ENCODE measurements at regions not wholly inside any gene's neighbourhood (a gene's known extent, or its start where the extent isn't known, plus 50 kb on each side); places are given as distances from the start of the nearest gene placed in this dataset.
A peak's percentile ranks its signal among the peaks of the same experiment; 100 is the strongest.

- Histone ChIP-seq H3K9me3 (no peaks in the 10 kb centered on the region), H3K36me3 (no peaks in the 10 kb centered on the region), H3K27me3 (no peaks in the 10 kb centered on the region), H3K4me1 (no peaks in the 10 kb centered on the region), H3K4me3 (no peak overlapping the region), H3K27ac (replicated peaks in 1 of 4) (no peak overlapping the region)
- intact Hi-C loops (cut with DNase I), result no loop called here
- TF ChIP-seq EP300 (IDR thresholded peaks at IDR 0.05), result no peak
- no peak for TF ChIP-seq CTCF (IDR thresholded peaks at IDR 0.05)
- TF ChIP-seq POLR2A (IDR thresholded peaks at IDR 0.05; ENCODE audit: low read depth), result no peak
- TF ChIP-seq POLR2AphosphoS5 (IDR thresholded peaks at IDR 0.05), result no peak
- WGBS, result 41% methylated on average over 1 of the region's 1 CpG
- no peak for DNase-seq (ENCODE audit: extremely low spot score)
These were observed 81.1 kb upstream of the GRAMD2B start for GRCh38 chr5:126341906-126342630.

- Histone ChIP-seq H3K27me3 (no peaks in the 10 kb centered on the region), H3K36me3 (no peaks in the 10 kb centered on the region), H3K9me3 (no peaks in the 10 kb centered on the region), H3K4me1 (peaks cover 0 to 8% (median 1%) of the 10 kb centered on the region in 4 donors), H3K27ac (replicated peaks in 1 of 4) (no peak overlapping the region), H3K4me3 (no peak overlapping the region)
- intact Hi-C loops (cut with DNase I), result no loop called here
- no peak for DNase-seq (ENCODE audit: extremely low spot score)
- no peak for TF ChIP-seq EP300 (IDR thresholded peaks at IDR 0.05)
- TF ChIP-seq POLR2A (IDR thresholded peaks at IDR 0.05; ENCODE audit: low read depth), result no peak
- no peak for TF ChIP-seq POLR2AphosphoS5 (IDR thresholded peaks at IDR 0.05)
- TF ChIP-seq CTCF (IDR thresholded peaks at IDR 0.05), result no peak
- WGBS, result 66% methylated on average over 3 of the region's 3 CpGs
These were observed 74.2 kb upstream of the GRAMD2B start for GRCh38 chr5:126348855-126349635.

DNA sequence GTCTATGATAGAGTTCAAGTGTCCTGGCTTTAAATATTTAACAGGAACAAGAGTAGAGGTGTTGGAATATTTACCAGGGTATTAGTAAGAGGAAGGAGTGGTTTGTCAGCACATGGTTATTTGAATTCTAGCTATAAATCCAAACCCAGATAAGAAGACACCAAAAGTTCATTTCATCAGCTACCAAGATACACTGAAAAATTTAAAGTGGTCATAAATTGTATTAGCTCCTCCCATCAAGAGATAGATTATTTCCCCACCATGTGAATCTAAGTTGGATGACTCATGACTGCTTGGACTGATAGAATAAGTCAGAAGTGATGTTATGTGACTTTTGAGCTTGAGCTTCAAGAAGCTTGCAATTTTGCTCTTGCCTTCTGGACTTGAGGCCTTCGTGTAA, 72.1 kb upstream of the GRAMD2B start:
- intact Hi-C loops (cut with DNase I), result loop anchor here (5.0 kb wide), 1 partner anchor 141 kb away; no protein-coding TSS in a partner anchor
- no peaks in the 10 kb centered on the region for H3K27me3 ChIP-seq
- H3K36me3 ChIP-seq, result no peaks in the 10 kb centered on the region
- no peak for DNase-seq (ENCODE audit: extremely low spot score)
- H3K9me3 ChIP-seq, result no peaks in the 10 kb centered on the region
- WGBS, result 79% methylated on average over 1 of the region's 1 CpG
- no peak overlapping the region for H3K27ac ChIP-seq (replicated peaks in 1 of 4)
- no peak overlapping the region for H3K4me3 ChIP-seq
- H3K4me1 ChIP-seq, result peaks cover 0 to 14% (median 7%) of the 10 kb centered on the region in 4 donors
- TF ChIP-seq CTCF (IDR thresholded peaks at IDR 0.05) (no peak), EP300 (IDR thresholded peaks at IDR 0.05) (no peak), POLR2A (IDR thresholded peaks at IDR 0.05; ENCODE audit: low read depth) (no peak), POLR2AphosphoS5 (IDR thresholded peaks at IDR 0.05) (no peak)

DNA sequence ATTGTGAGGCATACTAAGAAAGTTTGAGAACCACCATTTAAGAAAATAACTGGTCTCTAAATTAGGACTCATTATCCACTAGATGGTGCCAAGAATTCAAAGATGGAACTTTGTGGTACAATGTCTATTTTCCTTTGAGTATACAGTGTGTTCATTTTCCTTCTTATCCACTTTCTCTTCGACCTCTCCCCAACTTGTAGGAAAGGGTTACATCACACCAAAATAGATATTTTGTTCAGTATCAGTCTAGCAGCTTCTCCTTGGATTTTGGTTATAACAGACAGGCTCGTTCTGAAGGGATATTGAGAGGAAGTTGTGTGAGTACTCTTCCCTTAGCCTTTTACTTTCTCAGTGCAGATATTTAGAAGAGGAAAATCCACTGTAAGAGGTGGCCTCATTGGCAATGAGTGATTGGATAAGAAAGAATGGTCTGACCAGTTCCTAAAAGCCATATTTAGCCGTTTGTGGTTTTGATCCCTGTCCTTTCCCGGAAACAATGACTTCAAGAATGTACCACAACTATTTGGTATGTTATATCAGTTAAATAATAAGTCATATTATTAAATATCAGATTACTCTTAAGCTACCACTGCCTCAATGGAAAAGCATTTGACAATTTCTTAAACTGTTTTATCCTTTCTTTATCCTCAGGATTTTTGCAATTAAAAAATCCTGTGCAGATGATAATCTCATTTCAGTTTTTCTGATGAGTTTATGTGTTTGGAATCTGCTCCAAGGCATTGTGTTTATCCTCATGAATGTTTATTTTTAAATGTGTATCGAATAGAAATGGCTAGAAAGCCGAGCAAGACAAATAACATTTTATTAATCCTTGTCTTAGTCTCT, 69.0 kb upstream of the GRAMD2B start:
- no peak for DNase-seq (ENCODE audit: extremely low spot score)
- Histone ChIP-seq H3K9me3 (no peaks in the 10 kb centered on the region), H3K27me3 (no peaks in the 10 kb centered on the region), H3K27ac (replicated peaks in 1 of 4) (peak overlapping the region in 3 of 4 donors; percentile 28 to 52 (median 45)), H3K4me3 (peak overlapping the region; percentile 20 to 31 (median 28)), H3K36me3 (no peaks in the 10 kb centered on the region), H3K4me1 (peaks cover 0 to 14% (median 7%) of the 10 kb centered on the region in 4 donors)
- TF ChIP-seq CTCF (IDR thresholded peaks at IDR 0.05) (peak; percentile 57 to 65 (median 60)), EP300 (IDR thresholded peaks at IDR 0.05) (no peak), POLR2AphosphoS5 (IDR thresholded peaks at IDR 0.05) (peak in 1 of 2 donors; percentile 15), POLR2A (IDR thresholded peaks at IDR 0.05; ENCODE audit: low read depth) (no peak)
- 42% methylated on average over 6 of the region's 6 CpGs for WGBS
- intact Hi-C loops (cut with DNase I), result loop anchor here (1.0 to 5.0 kb wide), 3 partner anchors 69 to 185 kb away; partner anchors contain the start of gene GRAMD2B

Data from esophagus muscularis mucosa (tissue), 4 donors.